A673 (cell line): ENCODE measurements at regions not wholly inside any gene's neighbourhood (a gene's known extent, or its start where the extent isn't known, plus 50 kb on each side); places are given as distances from the start of the nearest gene placed in this dataset.

Experiments used
- BruUV-seq: library from RNA; stranded (reverse); fragments of 400-500 nt; replicated peaks from 2 replicates; lab custom pipeline; 2021; lab: Mats Ljungman, UMichigan
- CTCF ChIA-PET: fragments of 300-600 bp; sonication (Branson Sonifier 250); formaldehyde crosslinking; loops from one replicate; lab custom pipeline; 2022; ENCODE audit warnings: antibody characterized with exemption; lab: Charles Lee
- POLR2A ChIA-PET: fragments of 300-600 bp; sonication (Branson Sonifier 250); formaldehyde crosslinking; loops from one replicate; lab custom pipeline; 2022; ENCODE audit warnings: antibody characterized with exemption; ENCODE audit not compliant: low non-redundant PET; lab: Charles Lee
- DNase-seq: peaks from one replicate; pipeline ENCODE4 v3.0.0-alpha.2; 2015; ENCODE audit warnings: low spot score
- H3K27ac ChIP-seq: fragments of 200-600 bp; sonication (generic); 2 replicates; pipeline ENCODE4 v1.5.1; 2016; ENCODE audit warnings: mixed run types, low read depth, mild to moderate bottlenecking, mixed read lengths, antibody characterized with exemption, low read length; ENCODE audit not compliant: poor library complexity, severe bottlenecking
- H3K27me3 ChIP-seq: fragments of 200-600 bp; sonication (generic); replicated peaks from 2 replicates; pipeline ENCODE4 v1.6.1; 2017; ENCODE audit warnings: mixed run types, low read depth, mild to moderate bottlenecking, mixed read lengths, antibody characterized with exemption, low read length; ENCODE audit not compliant: insufficient read depth, poor library complexity
- H3K36me3 ChIP-seq: fragments of 200-600 bp; sonication (generic); 2 replicates; pipeline ENCODE4 v1.6.1; 2016; ENCODE audit warnings: mixed run types, mild to moderate bottlenecking, mixed read lengths, antibody characterized with exemption, low read length; ENCODE audit not compliant: insufficient read depth, poor library complexity, severe bottlenecking
- H3K4me1 ChIP-seq: fragments of 200-600 bp; sonication (generic); 2 replicates; pipeline ENCODE4 v1.6.1; 2017; ENCODE audit warnings: mixed run types, mild to moderate bottlenecking, mixed read lengths, antibody characterized with exemption, low read length; ENCODE audit not compliant: insufficient read depth, poor library complexity, severe bottlenecking
- H3K4me3 ChIP-seq: fragments of 200-600 bp; sonication (generic); 2 replicates; pipeline ENCODE4 v1.5.1; 2016; ENCODE audit warnings: low read depth, mixed run types, mild to moderate bottlenecking, mixed read lengths, low read length; ENCODE audit not compliant: poor library complexity, severe bottlenecking
- H3K9me3 ChIP-seq: fragments of 200-600 bp; sonication (generic); 2 replicates; pipeline ENCODE4 v1.6.1; 2016; ENCODE audit warnings: mixed run types, low read depth, mild to moderate bottlenecking, mixed read lengths, antibody characterized with exemption, low read length; ENCODE audit not compliant: poor library complexity, severe bottlenecking
- EZH2 ChIP-seq: fragments of 200-600 bp; sonication (generic); IDR thresholded peaks from 2 replicates; pipeline ENCODE4 v1.6.1; 2017; ENCODE audit warnings: borderline replicate concordance, low read depth, mild to moderate bottlenecking, mixed read lengths, antibody characterized with exemption, low read length; ENCODE audit not compliant: poor library complexity, severe bottlenecking
- intact Hi-C: fragments of 100-400 bp; cut with micrococcal nuclease; formaldehyde crosslinking; loops from one replicate; pipeline ENCODE4 v1.10.0; 2022; ENCODE audit not compliant: unreplicated experiment
- TF ChIP-seq, protein P1 (sequence below): fragments of 300-800, 200-600 bp; sonication (generic); conservative IDR thresholded peaks from 2 replicates; pipeline ENCODE4 v1.5.1; 2017; ENCODE audit warnings: low read depth, mild to moderate bottlenecking, antibody characterized with exemption, low read length, moderate library complexity, mixed read lengths

DNA sequence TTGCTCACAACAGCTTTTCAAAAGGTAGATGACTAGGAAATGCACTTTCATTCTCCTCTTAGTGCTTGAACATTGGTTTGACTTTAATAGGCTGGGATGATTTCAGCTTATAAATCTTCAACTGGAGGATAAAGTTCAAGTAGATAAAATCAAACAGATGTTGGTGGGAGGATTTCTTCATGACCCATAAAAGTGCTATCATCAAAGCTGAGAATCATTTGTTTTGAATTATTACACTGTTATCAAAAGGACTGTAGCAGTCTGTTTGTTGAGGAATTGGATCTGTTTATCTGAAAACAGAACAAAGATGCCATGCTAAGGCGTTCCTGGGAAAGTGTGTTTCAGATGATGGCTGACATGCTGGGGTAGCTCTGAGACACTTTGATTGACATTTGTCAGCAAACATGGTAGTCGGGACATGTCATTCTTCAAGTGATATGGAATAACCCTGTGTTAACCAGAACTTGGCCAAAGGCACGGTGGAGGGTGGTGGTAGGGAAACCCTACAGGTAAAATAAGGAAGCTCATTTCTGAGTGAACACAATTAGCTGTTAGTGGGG, 304.0 kb upstream of the PITX2 start:
- Histone ChIP-seq H3K4me1 (no peaks in the 10 kb centered on the region), H3K27me3 (no peaks in the 10 kb centered on the region), H3K36me3 (no peaks in the 10 kb centered on the region), H3K4me3 (no peak overlapping the region), H3K27ac (no peak overlapping the region), H3K9me3 (no peaks in the 10 kb centered on the region)
- no peak for DNase-seq
- no TSS peak for BruUV-seq
- POLR2A ChIA-PET: no interaction called here
- intact Hi-C loops: no loop called here
- CTCF ChIA-PET: no interaction called here
- no peak for TF ChIP-seq EZH2

DNA sequence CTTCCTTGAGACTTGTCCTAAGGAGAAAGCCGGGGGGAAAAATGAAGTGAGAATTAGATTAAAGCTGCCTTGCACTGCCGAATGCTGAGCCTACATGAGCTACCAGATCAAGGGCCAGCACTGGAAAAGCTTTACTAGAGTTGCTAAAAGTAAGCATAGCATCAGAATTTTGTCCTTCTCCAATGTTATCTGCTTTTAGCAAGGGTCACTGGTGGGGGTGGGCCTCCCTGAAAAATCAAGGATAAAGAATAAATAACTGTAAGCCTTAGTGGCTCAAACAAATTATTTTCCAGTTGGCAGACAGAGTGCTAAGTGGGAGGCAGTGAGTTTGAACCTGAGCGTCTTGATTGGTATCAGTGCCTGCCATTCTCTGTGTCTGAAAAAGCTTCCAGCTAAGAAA, 310.5 kb upstream of the PITX2 start:
- Histone ChIP-seq H3K36me3 (no peaks in the 10 kb centered on the region), H3K9me3 (no peaks in the 10 kb centered on the region), H3K4me1 (no peaks in the 10 kb centered on the region), H3K27ac (no peak overlapping the region), H3K4me3 (no peak overlapping the region), H3K27me3 (no peaks in the 10 kb centered on the region)
- ChIA-PET CTCF (interaction anchor here (0.7 kb wide), 1 partner anchor 40 kb away, joined by 5 read pairs; no protein-coding TSS in a partner anchor), POLR2A (no interaction called here)
- no TSS peak for BruUV-seq
- DNase-seq: no peak
- TF ChIP-seq EZH2: no peak
- TF ChIP-seq, protein P1, sequence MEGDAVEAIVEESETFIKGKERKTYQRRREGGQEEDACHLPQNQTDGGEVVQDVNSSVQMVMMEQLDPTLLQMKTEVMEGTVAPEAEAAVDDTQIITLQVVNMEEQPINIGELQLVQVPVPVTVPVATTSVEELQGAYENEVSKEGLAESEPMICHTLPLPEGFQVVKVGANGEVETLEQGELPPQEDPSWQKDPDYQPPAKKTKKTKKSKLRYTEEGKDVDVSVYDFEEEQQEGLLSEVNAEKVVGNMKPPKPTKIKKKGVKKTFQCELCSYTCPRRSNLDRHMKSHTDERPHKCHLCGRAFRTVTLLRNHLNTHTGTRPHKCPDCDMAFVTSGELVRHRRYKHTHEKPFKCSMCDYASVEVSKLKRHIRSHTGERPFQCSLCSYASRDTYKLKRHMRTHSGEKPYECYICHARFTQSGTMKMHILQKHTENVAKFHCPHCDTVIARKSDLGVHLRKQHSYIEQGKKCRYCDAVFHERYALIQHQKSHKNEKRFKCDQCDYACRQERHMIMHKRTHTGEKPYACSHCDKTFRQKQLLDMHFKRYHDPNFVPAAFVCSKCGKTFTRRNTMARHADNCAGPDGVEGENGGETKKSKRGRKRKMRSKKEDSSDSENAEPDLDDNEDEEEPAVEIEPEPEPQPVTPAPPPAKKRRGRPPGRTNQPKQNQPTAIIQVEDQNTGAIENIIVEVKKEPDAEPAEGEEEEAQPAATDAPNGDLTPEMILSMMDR: no peak
- intact Hi-C loops: no loop called here

DNA sequence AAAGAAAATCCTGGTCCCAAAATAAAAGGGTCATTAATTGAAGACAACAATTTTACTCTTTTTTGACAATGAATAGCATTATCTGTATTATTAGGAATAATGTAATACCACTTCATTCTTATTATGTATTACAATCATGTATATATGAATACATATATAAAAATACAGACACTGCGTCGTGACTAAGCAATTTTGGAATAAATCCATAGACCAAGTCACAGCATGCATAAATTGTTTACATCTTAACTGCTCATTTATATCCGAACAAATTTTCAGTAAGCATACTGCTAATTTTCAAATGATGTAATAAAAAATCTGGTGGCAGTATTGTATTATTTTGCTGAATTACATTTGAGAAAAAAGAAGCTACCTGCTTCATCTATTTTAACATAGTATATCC, 321.6 kb upstream of the PITX2 start:
- ChIA-PET POLR2A (no interaction called here), CTCF (no interaction called here)
- Histone ChIP-seq H3K4me1 (no peaks in the 10 kb centered on the region), H3K9me3 (no peaks in the 10 kb centered on the region), H3K36me3 (no peaks in the 10 kb centered on the region), H3K27ac (no peak overlapping the region), H3K27me3 (no peaks in the 10 kb centered on the region), H3K4me3 (no peak overlapping the region)
- BruUV-seq: no TSS peak
- intact Hi-C loops: no loop called here
- no peak for DNase-seq
- TF ChIP-seq, protein P1: no peak
- TF ChIP-seq EZH2: no peak

DNA sequence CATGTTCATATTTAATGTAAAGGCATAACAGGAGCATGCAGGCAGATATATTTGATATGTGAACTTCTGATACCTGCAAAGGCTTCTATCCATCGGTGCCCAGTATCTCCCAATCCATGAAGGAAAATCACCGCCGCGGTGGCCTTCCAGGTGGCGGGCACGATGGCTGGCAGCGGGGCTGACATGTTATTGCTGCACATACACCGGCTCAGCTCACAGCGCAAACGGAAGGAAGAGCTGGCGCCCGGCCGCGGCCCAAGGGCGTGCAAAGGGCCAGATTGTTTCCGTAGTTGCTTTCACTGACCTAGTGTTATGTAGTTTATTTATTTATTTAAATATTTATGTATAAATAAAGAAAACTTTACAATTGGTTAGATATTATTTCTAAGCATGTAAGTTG, 322.7 kb upstream of the PITX2 start:
- TF ChIP-seq, protein P1: no peak
- TF ChIP-seq EZH2: no peak
- Histone ChIP-seq H3K4me3 (no peak overlapping the region), H3K27me3 (no peaks in the 10 kb centered on the region), H3K4me1 (no peaks in the 10 kb centered on the region), H3K27ac (no peak overlapping the region), H3K9me3 (no peaks in the 10 kb centered on the region), H3K36me3 (no peaks in the 10 kb centered on the region)
- POLR2A ChIA-PET: no interaction called here
- BruUV-seq: no TSS peak
- no peak for DNase-seq
- intact Hi-C loops: no loop called here
- CTCF ChIA-PET: no interaction called here
